Progenitor cell of endocrine pancreas (in vitro differentiated cells): ENCODE measurements at regions not wholly inside any gene's neighbourhood (a gene's known extent, or its start where the extent isn't known, plus 50 kb on each side); places are given as distances from the start of the nearest gene placed in this dataset.
A peak's percentile ranks its signal among the peaks of the same experiment; 100 is the strongest.

ENCODE experiments used
- DNase-seq: peaks from one replicate; pipeline ENCODE4 v3.0.0; 2021; ENCODE audit warnings: low spot score; ENCODE audit not compliant: unreplicated experiment
- H3K27ac Mint-ChIP-seq: 2 replicates; pipeline ENCODE4 v1.8.0; 2021; ENCODE audit warnings: mild to moderate bottlenecking, moderate library complexity, mixed read lengths
- H3K27me3 Mint-ChIP-seq: 2 replicates; pipeline ENCODE4 v1.8.0; 2021; ENCODE audit warnings: mixed read lengths
- H3K36me3 Mint-ChIP-seq: 2 replicates; pipeline ENCODE4 v1.8.0; 2022; ENCODE audit warnings: mixed read lengths; ENCODE audit not compliant: insufficient read depth
- H3K4me1 Mint-ChIP-seq: 2 replicates; pipeline ENCODE4 v1.8.0; 2021; ENCODE audit warnings: low read depth, mixed read lengths
- H3K4me3 Mint-ChIP-seq: 2 replicates; pipeline ENCODE4 v1.8.0; 2021; ENCODE audit warnings: low read depth, mild to moderate bottlenecking, moderate library complexity, mixed read lengths
- H3K9me3 Mint-ChIP-seq: 2 replicates; pipeline ENCODE4 v1.8.0; 2021; ENCODE audit warnings: low read depth, mixed read lengths
- TF ChIP-seq, protein P1 (sequence below): fragments of 200-600 bp; sonication (generic); IDR thresholded peaks from one replicate; pipeline ENCODE4 v1.5.0; 2021; ENCODE audit warnings: antibody characterized with exemption, mild to moderate bottlenecking; ENCODE audit not compliant: unreplicated experiment

GRCh38 chr2:16137080-16137755, 196.9 kb downstream of the MYCN start:
- H3K27me3 Mint-ChIP-seq = no peaks in the 10 kb centered on the region
- no peaks in the 10 kb centered on the region for H3K36me3 Mint-ChIP-seq
- H3K4me3 Mint-ChIP-seq = no peak overlapping the region
- H3K27ac Mint-ChIP-seq = no peak overlapping the region
- peaks cover 1% of the 10 kb centered on the region for H3K4me1 Mint-ChIP-seq
- DNase-seq = no peak
- TF ChIP-seq, protein P1, sequence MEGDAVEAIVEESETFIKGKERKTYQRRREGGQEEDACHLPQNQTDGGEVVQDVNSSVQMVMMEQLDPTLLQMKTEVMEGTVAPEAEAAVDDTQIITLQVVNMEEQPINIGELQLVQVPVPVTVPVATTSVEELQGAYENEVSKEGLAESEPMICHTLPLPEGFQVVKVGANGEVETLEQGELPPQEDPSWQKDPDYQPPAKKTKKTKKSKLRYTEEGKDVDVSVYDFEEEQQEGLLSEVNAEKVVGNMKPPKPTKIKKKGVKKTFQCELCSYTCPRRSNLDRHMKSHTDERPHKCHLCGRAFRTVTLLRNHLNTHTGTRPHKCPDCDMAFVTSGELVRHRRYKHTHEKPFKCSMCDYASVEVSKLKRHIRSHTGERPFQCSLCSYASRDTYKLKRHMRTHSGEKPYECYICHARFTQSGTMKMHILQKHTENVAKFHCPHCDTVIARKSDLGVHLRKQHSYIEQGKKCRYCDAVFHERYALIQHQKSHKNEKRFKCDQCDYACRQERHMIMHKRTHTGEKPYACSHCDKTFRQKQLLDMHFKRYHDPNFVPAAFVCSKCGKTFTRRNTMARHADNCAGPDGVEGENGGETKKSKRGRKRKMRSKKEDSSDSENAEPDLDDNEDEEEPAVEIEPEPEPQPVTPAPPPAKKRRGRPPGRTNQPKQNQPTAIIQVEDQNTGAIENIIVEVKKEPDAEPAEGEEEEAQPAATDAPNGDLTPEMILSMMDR = no peak
- no peaks in the 10 kb centered on the region for H3K9me3 Mint-ChIP-seq

DNA sequence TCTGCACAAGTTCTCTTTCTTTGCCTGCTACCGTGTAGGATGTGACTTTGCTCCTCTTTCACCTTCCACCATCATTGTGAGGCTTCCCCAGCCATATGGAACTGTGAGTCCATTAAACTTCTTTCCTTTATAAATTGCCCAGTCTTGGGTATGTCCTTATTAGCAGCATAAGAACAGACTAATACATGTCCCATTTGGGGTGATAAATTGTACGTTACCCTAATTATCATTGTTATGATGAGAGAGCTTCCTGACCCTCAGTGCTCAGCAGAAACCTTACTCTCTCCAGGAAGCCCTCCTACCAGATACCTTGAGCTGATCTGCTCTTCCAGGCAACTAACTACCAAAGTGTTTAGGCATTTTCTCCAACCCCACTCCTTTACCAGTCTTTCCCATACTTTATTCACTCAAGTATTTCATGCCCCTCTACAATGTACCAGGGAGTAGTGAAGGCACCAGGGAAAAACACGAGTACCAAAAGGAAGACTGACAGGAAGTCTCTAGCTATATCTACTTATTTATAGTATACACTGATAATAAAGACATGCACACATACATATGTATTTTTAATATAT, 196.2 kb downstream of the MYCN start:
- DNase-seq = no peak
- H3K4me3 Mint-ChIP-seq = no peak overlapping the region

DNA sequence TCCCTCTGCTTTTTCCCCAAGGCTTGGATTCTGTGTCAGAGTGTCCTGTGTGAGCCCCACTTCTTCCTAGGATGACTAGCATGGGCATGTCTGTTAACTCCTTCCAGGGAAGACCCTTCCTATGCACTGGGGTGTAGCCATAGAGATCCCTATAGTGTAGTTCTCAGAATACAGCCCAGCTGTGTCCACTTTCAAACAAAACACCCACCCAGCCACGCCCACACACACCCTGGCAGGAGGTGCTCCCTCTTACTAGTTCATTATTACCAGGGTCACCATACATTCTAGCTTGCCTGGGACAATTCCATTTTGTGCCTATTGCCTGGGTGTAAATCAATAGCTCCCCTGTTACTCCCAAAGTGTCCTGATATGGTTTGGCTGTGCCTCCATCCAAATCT, 195.6 kb downstream of the MYCN start:
- DNase-seq = no peak
- H3K27me3 Mint-ChIP-seq = no peaks in the 10 kb centered on the region
- TF ChIP-seq, protein P1 = no peak
- no peak overlapping the region for H3K4me3 Mint-ChIP-seq
- H3K36me3 Mint-ChIP-seq = no peaks in the 10 kb centered on the region
- peak overlapping the region; percentile 71 for H3K27ac Mint-ChIP-seq
- H3K4me1 Mint-ChIP-seq = peaks cover 1% of the 10 kb centered on the region
- no peaks in the 10 kb centered on the region for H3K9me3 Mint-ChIP-seq

More for the DNA sequence above, 196.2 kb downstream of the MYCN start:
- Mint-ChIP-seq H3K27ac (peak overlapping the region; percentile 31), H3K4me1 (peaks cover 1% of the 10 kb centered on the region), H3K27me3 (no peaks in the 10 kb centered on the region), H3K36me3 (no peaks in the 10 kb centered on the region), H3K9me3 (no peaks in the 10 kb centered on the region)
- TF ChIP-seq, protein P1 = no peak

- Mint-ChIP-seq H3K4me1 (peaks cover 1% of the 10 kb centered on the region), H3K36me3 (no peaks in the 10 kb centered on the region), H3K27ac (no peak overlapping the region), H3K27me3 (no peaks in the 10 kb centered on the region), H3K9me3 (no peaks in the 10 kb centered on the region), H3K4me3 (no peak overlapping the region)
- TF ChIP-seq, protein P1 = no peak
- DNase-seq = no peak
Measured at GRCh38 chr2:16135196-16135912, 195.0 kb downstream of the MYCN start.

GRCh38 chr2:16134436-16135165, 194.3 kb downstream of the MYCN start:
- Mint-ChIP-seq H3K27ac (no peak overlapping the region), H3K36me3 (no peaks in the 10 kb centered on the region), H3K9me3 (no peaks in the 10 kb centered on the region), H3K4me3 (no peak overlapping the region), H3K27me3 (no peaks in the 10 kb centered on the region), H3K4me1 (peaks cover 1% of the 10 kb centered on the region)
- DNase-seq = no peak
- TF ChIP-seq, protein P1 = no peak
